Parathyroid adenoma (tissue), 2 donors: ENCODE measurements at regions not wholly inside any gene's neighbourhood (a gene's known extent, or its start where the extent isn't known, plus 50 kb on each side); places are given as distances from the start of the nearest gene placed in this dataset.

ENCODE experiments used
- H2AFZ ChIP-seq: fragments of 300-600 bp; sonication (generic); one replicate; pipeline ENCODE4 v1.7.0; 2017; ENCODE audit warnings: antibody characterized with exemption, mild to moderate bottlenecking
- H3K27ac ChIP-seq: fragments of 300-600 bp; sonication (generic); one replicate; pipeline ENCODE4 v1.7.0; 2017
- H3K27me3 ChIP-seq: fragments of 300-600 bp; sonication (generic); one replicate; pipeline ENCODE4 v1.7.0; 2017; ENCODE audit warnings: low read length; ENCODE audit not compliant: control insufficient read depth, insufficient read depth
- H3K36me3 ChIP-seq: fragments of 300-600 bp; sonication (generic); one replicate; pipeline ENCODE4 v1.7.0; 2017; ENCODE audit warnings: low read length; ENCODE audit not compliant: control insufficient read depth, insufficient read depth
- H3K4me1 ChIP-seq: fragments of 300-600 bp; sonication (generic); one replicate; pipeline ENCODE4 v1.7.0; 2017; ENCODE audit warnings: control low read depth
- H3K4me2 ChIP-seq: fragments of 300-600 bp; sonication (generic); one replicate; pipeline ENCODE4 v1.7.0; 2017; ENCODE audit warnings: low read length
- H3K4me3 ChIP-seq: fragments of 300-600 bp; sonication (generic); one replicate; pipeline ENCODE4 v1.7.0; 2017; ENCODE audit warnings: low read depth, low read length
- H3K79me2 ChIP-seq: fragments of 300-600 bp; sonication (generic); one replicate; pipeline ENCODE4 v1.7.0; 2017; ENCODE audit warnings: control low read depth
- H3K9ac ChIP-seq: fragments of 300-600 bp; sonication (generic); one replicate; pipeline ENCODE4 v1.7.0; 2017; ENCODE audit warnings: mild to moderate bottlenecking
- H3K9me3 ChIP-seq: fragments of 300-600 bp; sonication (generic); one replicate; pipeline ENCODE4 v1.7.0; 2017; ENCODE audit warnings: low read length; ENCODE audit not compliant: control insufficient read depth
- CTCF ChIP-seq: fragments of 300-600 bp; sonication (generic); IDR thresholded peaks from one replicate; pipeline ENCODE4 v1.7.0; 2017; ENCODE audit warnings: antibody characterized with exemption, mild to moderate bottlenecking
- donor health status: primary hyperparathyroidism.

- no peaks in the 10 kb centered on the region for H3K79me2 ChIP-seq
- no peak overlapping the region for H3K9ac ChIP-seq
- no peaks in the 10 kb centered on the region for H3K9me3 ChIP-seq
- no peak overlapping the region for H3K27ac ChIP-seq
- no peak overlapping the region for H3K4me2 ChIP-seq
- no peak for TF ChIP-seq CTCF
- H3K36me3 ChIP-seq = no peaks in the 10 kb centered on the region
- H2AFZ ChIP-seq = no peak overlapping the region
- H3K4me3 ChIP-seq = no peak overlapping the region
- no peaks in the 10 kb centered on the region for H3K4me1 ChIP-seq
- H3K27me3 ChIP-seq = no peaks in the 10 kb centered on the region
Measured at GRCh38 chr22:49721211-49721763, 106.4 kb downstream of the BRD1 start.

- H3K4me2 ChIP-seq = no peak overlapping the region
- no peaks in the 10 kb centered on the region for H3K36me3 ChIP-seq
- H3K27me3 ChIP-seq = no peaks in the 10 kb centered on the region
- H3K4me1 ChIP-seq = no peaks in the 10 kb centered on the region
- no peak overlapping the region for H3K27ac ChIP-seq
- H3K79me2 ChIP-seq = no peaks in the 10 kb centered on the region
- TF ChIP-seq CTCF = no peak
- H3K9ac ChIP-seq = no peak overlapping the region
- H2AFZ ChIP-seq = no peak overlapping the region
- no peak overlapping the region for H3K4me3 ChIP-seq
- no peaks in the 10 kb centered on the region for H3K9me3 ChIP-seq
Measured at GRCh38 chr22:49720279-49720959, 107.3 kb downstream of the BRD1 start.

- Histone ChIP-seq H3K27me3 (no peaks in the 10 kb centered on the region), H2AFZ (no peak overlapping the region), H3K4me2 (no peak overlapping the region), H3K4me1 (no peaks in the 10 kb centered on the region), H3K27ac (no peak overlapping the region), H3K9ac (no peak overlapping the region), H3K9me3 (no peaks in the 10 kb centered on the region), H3K4me3 (no peak overlapping the region), H3K36me3 (no peaks in the 10 kb centered on the region), H3K79me2 (no peaks in the 10 kb centered on the region)
- no peak for TF ChIP-seq CTCF
Measured at GRCh38 chr22:49719046-49719445, 108.6 kb downstream of the BRD1 start.

GRCh38 chr22:49718396-49718795 lies 109.3 kb downstream of the BRD1 start:
- Histone ChIP-seq H3K27ac (no peak overlapping the region), H3K27me3 (no peaks in the 10 kb centered on the region)
- no peak for TF ChIP-seq CTCF

More at GRCh38 chr22:49718396-49718795, 109.3 kb downstream of the BRD1 start:
- H3K9me3 ChIP-seq = no peaks in the 10 kb centered on the region
- no peak overlapping the region for H3K9ac ChIP-seq
- H3K4me1 ChIP-seq = no peaks in the 10 kb centered on the region
- H2AFZ ChIP-seq = no peak overlapping the region
- no peaks in the 10 kb centered on the region for H3K36me3 ChIP-seq
- H3K4me2 ChIP-seq = no peak overlapping the region
- H3K4me3 ChIP-seq = no peak overlapping the region
- H3K79me2 ChIP-seq = no peaks in the 10 kb centered on the region
